ENCODE measurements at regions not wholly inside any gene's neighbourhood (a gene's known extent, or its start where the extent isn't known, plus 50 kb on each side); places are given as distances from the start of the nearest gene placed in this dataset.
A peak's percentile ranks its signal among the peaks of the same experiment; 100 is the strongest.

GRCh38 chr10:61558188-61558587 is 104.5 kb upstream of the CABCOCO1 start:
- H4K91ac ChIP-seq (ENCODE audit: insufficient read depth, low read depth, low read length) = no peak overlapping the region
- H2BK20ac ChIP-seq (ENCODE audit: low read depth, low read length) = no peak overlapping the region
- H4K20me1 ChIP-seq (ENCODE audit: insufficient read depth, low read length) = no peaks in the 10 kb centered on the region
- H2BK120ac ChIP-seq (ENCODE audit: low read depth, low read length) = no peak overlapping the region
- H3K9me3 ChIP-seq (ENCODE audit: control insufficient read depth, insufficient read depth, low read length) = no peaks in the 10 kb centered on the region
- no peak overlapping the region for H2BK15ac ChIP-seq (ENCODE audit: low read depth, low read length)
- H3K27ac ChIP-seq (ENCODE audit: insufficient read depth, low read length) = no peak overlapping the region
- H3K4me1 ChIP-seq (ENCODE audit: control insufficient read depth, insufficient read depth, low read length) = no peaks in the 10 kb centered on the region
- H3K4me3 ChIP-seq (ENCODE audit: insufficient read depth, low read depth, low read length) = no peak overlapping the region
- H3K14ac ChIP-seq (replicated peaks; ENCODE audit: low read depth, low read length) = no peak overlapping the region; the same call in 1 of the 2 replicates
- no peaks in the 10 kb centered on the region for H3K9me1 ChIP-seq (ENCODE audit: insufficient read depth, low read length)
- no peaks in the 10 kb centered on the region for H3K36me3 ChIP-seq (ENCODE audit: control insufficient read depth, insufficient read depth, low read length)
- no peak overlapping the region for H3K4ac ChIP-seq (ENCODE audit: low read depth, low read length)
- H3K9ac ChIP-seq (ENCODE audit: low read depth, low read length) = no peak overlapping the region
- no peak overlapping the region for H3K4me2 ChIP-seq (ENCODE audit: low read depth, low read length)
- no peak overlapping the region for H4K5ac ChIP-seq (ENCODE audit: low read depth, low read length)
- H4K8ac ChIP-seq (ENCODE audit: low read depth in 2 of 2, low read length in 2 of 2) = no peak overlapping the region
- intact Hi-C loops (cut with micrococcal nuclease) (no loop called here), dilution Hi-C loops (cut with HindIII; ENCODE audit: low sequenced_read_pairs, unreplicated experiment) (no loop called here), in situ Hi-C loops (cut with MboI; ENCODE audit: low sequenced_read_pairs) (no loop called here)
- H2AFZ ChIP-seq (replicated peaks; ENCODE audit: low read length, poor library complexity) = no peak overlapping the region
- H2BK5ac ChIP-seq (ENCODE audit: low read depth, low read length, poor library complexity, severe bottlenecking) = no peak overlapping the region
- WGBS, 2 experiments (ENCODE audit: extremely low coverage in 2 of 2, insufficient read length in 1 of 2) = 80% methylated on average over 2 of the region's 3 CpGs; no CpG with 5 or more reads in 1 of the 2 experiments
- no peaks in the 10 kb centered on the region for H3K27me3 ChIP-seq (ENCODE audit: control insufficient read depth, insufficient read depth, low read length)
- no peaks in the 10 kb centered on the region for H3K79me1 ChIP-seq (ENCODE audit: low read depth in 1 of 2, low read length in 2 of 2)
- H2AK5ac ChIP-seq (ENCODE audit: low read depth, low read length) = no peak overlapping the region
- CTCF ChIA-PET = no interaction called here
- TF ChIP-seq CEBPB (IDR thresholded peaks at IDR 0.05; ENCODE audit: low read depth, low read length) (no peak), MAFK (IDR thresholded peaks at IDR 0.05; ENCODE audit: low read depth, low read length) (peak; percentile 82)
- POLR2A ChIA-PET (ENCODE audit: unreplicated experiment) = no interaction called here
- no TSS peak for BruUV-seq (replicated peaks)
- no peak overlapping the region; the same call in 1 of the 2 replicates for H3K56ac ChIP-seq (ENCODE audit: extremely low read depth, insufficient read depth, low read length)
- ATAC-seq (ENCODE audit: low read depth) (no peak), DNase-seq (no peak)
- no peak overlapping the region for H2AK9ac ChIP-seq (replicated peaks; ENCODE audit: low read depth, low read length, poor library complexity)
- H3K18ac ChIP-seq (ENCODE audit: low read depth, low read length) = no peak overlapping the region
- no peak overlapping the region for H3K23ac ChIP-seq (ENCODE audit: low read depth, low read length)
